HL-60 (cell line): ENCODE measurements at regions not wholly inside any gene's neighbourhood (a gene's known extent, or its start where the extent isn't known, plus 50 kb on each side); places are given as distances from the start of the nearest gene placed in this dataset.
A peak's percentile ranks its signal among the peaks of the same experiment; 100 is the strongest.
"Not testable (repeated sequence)": the region's sequence is repeated elsewhere in the genome, so short reads cannot be mapped to it uniquely, and the experiment has no call there.

ENCODE experiments used
- DNase-seq, 2 experiments: peaks; one replicate each; pipeline ENCODE4 v3.0.0-alpha.2; 2010 to 2020; ENCODE audit warnings: low read depth in 1 of 2, low spot score in 1 of 2
- H3K27ac ChIP-seq: fragments of 250-450 bp; sonication (Bioruptor Pico); replicated peaks from 2 replicates; pipeline ENCODE4 v1.5.1; 2020; ENCODE audit warnings: mild to moderate bottlenecking, moderate library complexity
- H3K27me3 ChIP-seq: fragments of 250-450 bp; sonication (Bioruptor Pico); 2 replicates; pipeline ENCODE4 v1.5.1; 2021; ENCODE audit warnings: mild to moderate bottlenecking, moderate library complexity; ENCODE audit not compliant: insufficient read depth, poor library complexity, severe bottlenecking
- H3K4me3 ChIP-seq: replicated peaks from 2 replicates; pipeline ENCODE4 v1.5.1; 2011; ENCODE audit warnings: mild to moderate bottlenecking, control low read depth, low read length; ENCODE audit not compliant: insufficient read depth
- CTCF ChIP-seq: IDR thresholded peaks from one replicate; pipeline ENCODE4 v1.5.1; 2011; ENCODE audit warnings: low read length, control low read depth, inconsistent platforms; ENCODE audit not compliant: insufficient read depth
- GABPA ChIP-seq: IDR thresholded peaks from 2 replicates; pipeline ENCODE4 v1.6.1; 2012; ENCODE audit warnings: low read depth
- POLR2AphosphoS5 ChIP-seq: IDR thresholded peaks from 2 replicates; pipeline ENCODE4 v1.6.1; 2012; ENCODE audit warnings: low read depth
- REST ChIP-seq: IDR thresholded peaks from 2 replicates; pipeline ENCODE4 v1.6.1; 2012; ENCODE audit warnings: low read depth; ENCODE audit not compliant: insufficient replicate concordance
- SPI1 ChIP-seq: IDR thresholded peaks from 2 replicates; pipeline ENCODE4 v1.6.1; 2012; ENCODE audit warnings: low read depth, mild to moderate bottlenecking, borderline replicate concordance

GRCh38 chr11:57056735-57057134, 68.0 kb downstream of the OR5AK2 start:
- Histone ChIP-seq H3K4me3 (no peak overlapping the region), H3K27me3 (peaks cover 3% of the 10 kb centered on the region), H3K27ac (no peak overlapping the region)
- no peak for TF ChIP-seq GABPA
- no peak for DNase-seq

- H3K4me3 ChIP-seq = no peak overlapping the region
- TF ChIP-seq SPI1 = no peak
- TF ChIP-seq CTCF = no peak
- TF ChIP-seq POLR2AphosphoS5 = no peak
- TF ChIP-seq GABPA = no peak
- TF ChIP-seq REST = no peak
- DNase-seq = no peak
Observed at GRCh38 chr11:57057561-57057960, 68.8 kb downstream of the OR5AK2 start.

GRCh38 chr11:57062957-57063356, 74.2 kb downstream of the OR5AK2 start:
- H3K27ac ChIP-seq, H3K27me3 ChIP-seq, H3K4me3 ChIP-seq, DNase-seq: not testable (repeated sequence)

More at GRCh38 chr11:57057561-57057960, 68.8 kb downstream of the OR5AK2 start:
- H3K27me3 ChIP-seq = peaks cover 3% of the 10 kb centered on the region
- H3K27ac ChIP-seq = no peak overlapping the region

- Histone ChIP-seq H3K27ac (no peak overlapping the region), H3K27me3 (no peaks in the 10 kb centered on the region), H3K4me3 (no peak overlapping the region)
- no peak for TF ChIP-seq SPI1
- no peak for TF ChIP-seq GABPA
- TF ChIP-seq POLR2AphosphoS5 = no peak
- no peak for TF ChIP-seq CTCF
- no peak for TF ChIP-seq REST
- peak in 1 of 2 experiments; percentile 1 for DNase-seq
Observed at GRCh38 chr11:57069942-57070341, 81.2 kb downstream of the OR5AK2 start.

- Histone ChIP-seq H3K4me3 (no peak overlapping the region), H3K27me3 (no peaks in the 10 kb centered on the region), H3K27ac (no peak overlapping the region)
- no peak for DNase-seq
- TF ChIP-seq CTCF = no peak
- no peak for TF ChIP-seq SPI1
- TF ChIP-seq POLR2AphosphoS5 = no peak
- no peak for TF ChIP-seq REST
- no peak for TF ChIP-seq GABPA
Observed at GRCh38 chr11:57071829-57072228, 83.1 kb downstream of the OR5AK2 start.
